NCI-H524 (cell line): ENCODE measurements at regions not wholly inside any gene's neighbourhood (a gene's known extent, or its start where the extent isn't known, plus 50 kb on each side); places are given as distances from the start of the nearest gene placed in this dataset.
A peak's percentile ranks its signal among the peaks of the same experiment; 100 is the strongest.
"Not testable (repeated sequence)": the region's sequence is repeated elsewhere in the genome, so short reads cannot be mapped to it uniquely, and the experiment has no call there.

Experiments used
- DNase-seq, 2 experiments: peaks; one replicate each; lab custom pipeline; 2025; lab: John Stamatoyannopoulos, UW

GRCh38 chr13:105847527-105848291 lies 687.8 kb downstream of the EFNB2 start:
- no peak for DNase-seq

- no peak for DNase-seq
These were observed 688.5 kb downstream of the EFNB2 start for GRCh38 chr13:105846923-105847322.

GRCh38 chr13:105841286-105841685 lies 694.2 kb downstream of the EFNB2 start:
- DNase-seq, result no peak

- no peak for DNase-seq
These were observed 697.2 kb downstream of the EFNB2 start for GRCh38 chr13:105838231-105838630.

GRCh38 chr13:105837295-105837694 lies 698.2 kb downstream of the EFNB2 start:
- DNase-seq, result not testable (repeated sequence)

- DNase-seq, result no peak
These were observed 704.6 kb downstream of the EFNB2 start for GRCh38 chr13:105830821-105831220.

GRCh38 chr13:105827111-105827809 lies 708.2 kb downstream of the EFNB2 start:
- DNase-seq, result no peak

- no peak for DNase-seq
These were observed 710.4 kb downstream of the EFNB2 start for GRCh38 chr13:105825071-105825470.

- no peak for DNase-seq
These were observed 714.1 kb downstream of the EFNB2 start for GRCh38 chr13:105821337-105821736.

- DNase-seq, result no peak
These were observed 715.0 kb downstream of the EFNB2 start for GRCh38 chr13:105820415-105820814.

- DNase-seq, result no peak
These were observed 718.0 kb downstream of the EFNB2 start for GRCh38 chr13:105817498-105817897.

- DNase-seq, result no peak
These were observed 718.5 kb downstream of the EFNB2 start for GRCh38 chr13:105816994-105817393.

GRCh38 chr13:105814902-105815250 lies 720.6 kb downstream of the EFNB2 start:
- DNase-seq, result no peak

- DNase-seq, result peak in 1 of 2 experiments; percentile 14
These were observed 721.1 kb downstream of the EFNB2 start for GRCh38 chr13:105814219-105814901.

- no peak for DNase-seq
These were observed 728.9 kb downstream of the EFNB2 start for GRCh38 chr13:105806628-105806920.

GRCh38 chr13:105805892-105806627 lies 729.4 kb downstream of the EFNB2 start:
- DNase-seq, result no peak

GRCh38 chr13:105804561-105805190 lies 730.8 kb downstream of the EFNB2 start:
- DNase-seq, result no peak

GRCh38 chr13:105799155-105799554 lies 736.3 kb downstream of the EFNB2 start:
- peak in 1 of 2 experiments; percentile 23 for DNase-seq

- peak; percentile 64 to 87 for DNase-seq
These were observed 736.9 kb downstream of the EFNB2 start for GRCh38 chr13:105798541-105798940.

- DNase-seq, result no peak
These were observed 739.4 kb downstream of the EFNB2 start for GRCh38 chr13:105796081-105796480.

GRCh38 chr13:105790923-105791322 lies 744.5 kb downstream of the EFNB2 start:
- no peak for DNase-seq

- DNase-seq, result no peak
These were observed 746.9 kb downstream of the EFNB2 start for GRCh38 chr13:105788530-105788929.
